ENCODE measurements at regions not wholly inside any gene's neighbourhood (a gene's known extent, or its start where the extent isn't known, plus 50 kb on each side); places are given as distances from the start of the nearest gene placed in this dataset.
"Not testable (repeated sequence)": the region's sequence is repeated elsewhere in the genome, so short reads cannot be mapped to it uniquely, and the experiment has no call there.

- DNase-seq = not testable (repeated sequence)
These were observed 921.8 kb downstream of the MCTP2 start for GRCh38 chr15:95153201-95153600.

- DNase-seq = no peak
These were observed 929.0 kb downstream of the MCTP2 start for GRCh38 chr15:95160316-95160715.

GRCh38 chr15:95162069-95162468 is 930.7 kb downstream of the MCTP2 start:
- DNase-seq = no peak

GRCh38 chr15:95162531-95162930 is 931.2 kb downstream of the MCTP2 start:
- DNase-seq = no peak

GRCh38 chr15:95162967-95163531 is 931.7 kb downstream of the MCTP2 start:
- no peak for DNase-seq

- DNase-seq = no peak
These were observed 936.8 kb downstream of the MCTP2 start for GRCh38 chr15:95168152-95168551.

GRCh38 chr15:95168951-95169431 is 937.6 kb downstream of the MCTP2 start:
- no peak for DNase-seq

- no peak for DNase-seq
These were observed 938.4 kb downstream of the MCTP2 start for GRCh38 chr15:95169541-95170459.

GRCh38 chr15:95170561-95171380 is 939.4 kb downstream of the MCTP2 start:
- DNase-seq = no peak

- no peak for DNase-seq
These were observed 940.2 kb downstream of the MCTP2 start for GRCh38 chr15:95171564-95171963.

- no peak for DNase-seq
These were observed 943.2 kb downstream of the MCTP2 start for GRCh38 chr15:95174301-95175259.

- no peak for DNase-seq
These were observed 944.7 kb downstream of the MCTP2 start for GRCh38 chr15:95175914-95176658.

GRCh38 chr15:95176794-95177577 is 945.6 kb downstream of the MCTP2 start:
- no peak for DNase-seq

- no peak for DNase-seq
These were observed 949.2 kb downstream of the MCTP2 start for GRCh38 chr15:95180530-95180929.

- DNase-seq = no peak
These were observed 950.7 kb downstream of the MCTP2 start for GRCh38 chr15:95182091-95182490.

GRCh38 chr15:95192923-95193322 is 961.6 kb downstream of the MCTP2 start:
- DNase-seq = no peak

- no peak for DNase-seq
These were observed 963.4 kb downstream of the MCTP2 start for GRCh38 chr15:95194746-95195145.

- no peak for DNase-seq
These were observed 965.0 kb downstream of the MCTP2 start for GRCh38 chr15:95196176-95196915.

- DNase-seq = no peak
These were observed 971.4 kb downstream of the MCTP2 start for GRCh38 chr15:95202569-95203349.

All from stimulated activated CD4-positive, alpha-beta T cell treated with anti-CD3 and anti-CD28 coated beads, Interleukin-4, amount 100 ng/mL, for 4 hours (primary cell).